ENCODE measurements at regions not wholly inside any gene's neighbourhood (a gene's known extent, or its start where the extent isn't known, plus 50 kb on each side); places are given as distances from the start of the nearest gene placed in this dataset.

DNA sequence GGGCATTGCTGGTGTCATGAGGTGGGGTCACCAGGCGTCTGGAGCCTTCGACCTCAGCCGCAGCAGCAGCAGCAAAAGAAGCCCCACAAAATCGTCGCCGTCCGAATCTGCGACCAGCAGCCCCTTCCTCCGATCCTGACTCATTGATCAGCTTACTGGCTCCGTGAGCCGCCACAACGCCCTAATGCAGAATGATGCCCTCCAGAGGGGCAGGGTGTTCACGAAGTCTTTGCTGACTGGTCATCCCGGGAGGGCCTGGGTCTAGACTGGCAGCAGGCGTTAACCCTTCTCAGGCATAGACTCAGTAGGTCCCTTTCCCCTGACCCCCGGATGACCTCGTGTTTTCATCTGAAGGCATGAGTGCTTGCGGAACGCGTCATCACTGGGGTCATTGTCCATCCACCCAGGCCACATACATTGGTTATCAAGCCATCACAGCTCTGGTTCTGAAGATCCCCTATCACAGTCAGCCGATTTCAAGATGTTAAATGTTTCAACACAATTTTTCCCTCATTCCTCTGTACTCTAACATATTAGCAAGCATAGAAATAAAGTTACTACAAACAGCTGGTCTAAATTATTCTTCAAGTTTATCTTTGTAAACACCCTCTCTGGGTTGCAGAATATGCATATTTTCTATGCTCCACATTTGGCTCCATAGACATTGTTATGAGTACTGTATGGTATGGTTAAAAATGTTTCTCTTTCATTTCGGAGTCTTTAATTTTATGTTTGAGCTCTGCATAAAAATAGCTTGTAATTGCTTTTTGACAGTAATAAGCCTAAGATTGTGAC, 83.3 kb upstream of the SALL3 start:
- DNase-seq = no peak

DNA sequence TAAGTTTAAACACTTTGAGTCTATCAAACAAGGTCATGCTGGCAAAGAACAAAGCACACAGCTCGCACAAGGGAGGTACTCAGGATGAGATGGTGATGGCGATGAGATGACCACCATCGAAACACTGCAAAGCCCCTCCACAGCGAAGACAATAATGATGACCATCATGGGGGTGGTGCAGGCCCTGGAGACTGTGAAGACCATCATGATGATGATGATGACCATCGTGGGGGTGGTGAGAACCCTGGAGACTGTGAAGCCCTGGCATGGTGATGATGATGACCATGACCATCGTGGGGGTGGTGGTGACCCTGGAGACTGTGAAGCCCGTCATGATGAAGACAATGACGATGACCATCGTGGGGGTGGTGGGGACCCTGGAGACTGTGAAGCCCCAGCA, 81.6 kb upstream of the SALL3 start:
- no peak for DNase-seq

DNA sequence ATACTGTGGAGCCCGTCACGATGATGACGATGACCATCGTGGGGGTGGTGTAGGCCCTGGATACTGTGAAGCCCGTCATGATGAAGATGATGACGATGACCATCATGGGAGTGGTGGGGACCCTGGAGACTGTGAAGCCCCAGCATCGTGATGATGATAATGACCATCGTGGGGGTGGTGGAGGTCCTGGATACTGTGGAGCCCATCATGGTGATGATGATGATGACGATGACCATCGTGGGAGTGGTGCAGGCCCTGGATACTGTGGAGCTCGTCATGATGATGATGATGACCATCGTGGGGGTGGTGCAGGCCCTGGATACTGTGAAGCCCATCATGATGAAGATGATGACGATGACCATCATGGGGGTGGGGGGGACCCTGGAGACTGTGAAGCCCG, 81.0 kb upstream of the SALL3 start:
- no peak for DNase-seq

DNA sequence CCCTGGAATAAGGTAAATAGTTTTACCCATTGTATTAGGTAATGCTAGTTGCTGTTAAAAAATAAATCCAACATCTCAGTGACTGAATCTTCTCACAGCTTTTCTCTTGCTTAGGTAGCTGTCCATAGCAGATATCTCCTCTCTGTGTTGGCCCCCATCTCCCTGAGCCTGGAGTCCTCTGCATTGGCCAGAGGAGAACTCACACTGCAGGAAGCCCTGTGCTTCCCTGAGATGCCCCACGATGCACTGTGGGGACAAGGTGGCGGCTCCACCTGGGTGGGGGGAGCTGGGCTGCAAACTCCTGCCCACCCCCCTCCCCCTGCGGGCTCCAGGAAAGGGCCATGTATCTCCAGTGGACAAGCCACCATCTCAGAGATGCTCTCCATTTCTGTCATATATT, 80.4 kb upstream of the SALL3 start:
- no peak for DNase-seq

DNA sequence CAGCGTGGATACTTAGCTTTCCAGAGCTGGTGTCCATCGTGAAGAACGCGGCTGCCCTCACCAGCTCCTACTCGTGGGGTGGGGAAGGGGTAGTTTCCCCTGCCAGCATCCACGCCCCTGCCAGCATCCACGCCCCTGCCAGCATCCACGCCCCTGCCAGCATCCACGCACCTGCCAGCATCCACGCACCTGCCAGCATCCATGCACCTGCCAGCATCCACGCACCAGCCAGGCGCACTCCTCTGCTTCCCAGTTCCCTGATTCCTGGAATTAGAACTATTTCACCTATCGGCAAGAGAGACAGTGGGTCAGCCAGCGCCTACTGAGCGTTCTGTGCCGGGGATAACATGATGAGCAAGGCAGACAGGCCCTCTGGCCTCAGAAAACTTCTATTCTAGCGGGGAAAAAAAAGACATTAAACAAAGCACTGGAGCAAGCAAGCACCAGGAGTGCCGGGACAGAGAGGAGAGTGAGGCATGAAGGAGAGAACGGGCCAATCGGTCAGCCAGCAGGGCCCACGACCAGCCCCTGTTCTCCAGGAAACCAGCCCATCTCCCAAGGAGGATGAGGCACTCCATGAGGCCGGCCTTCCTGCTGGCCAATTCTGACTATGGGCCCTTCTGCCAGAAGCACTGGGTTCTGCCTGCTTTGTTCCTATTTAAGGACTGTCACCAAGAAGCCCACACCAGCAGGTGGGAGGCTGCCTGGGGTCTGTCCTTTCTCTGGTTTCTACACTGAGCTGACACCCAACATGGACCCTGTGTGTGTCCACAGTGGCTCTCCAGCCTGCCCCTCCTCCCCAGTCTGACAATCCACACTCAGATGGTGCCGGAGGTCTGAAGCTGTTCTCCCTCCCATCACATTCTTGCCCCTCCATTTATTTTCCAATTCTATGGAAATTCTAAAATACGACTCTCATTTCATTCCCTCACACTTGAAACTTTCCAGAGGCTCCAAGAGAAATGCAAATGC, 78.4 kb upstream of the SALL3 start:
- DNase-seq = no peak

DNA sequence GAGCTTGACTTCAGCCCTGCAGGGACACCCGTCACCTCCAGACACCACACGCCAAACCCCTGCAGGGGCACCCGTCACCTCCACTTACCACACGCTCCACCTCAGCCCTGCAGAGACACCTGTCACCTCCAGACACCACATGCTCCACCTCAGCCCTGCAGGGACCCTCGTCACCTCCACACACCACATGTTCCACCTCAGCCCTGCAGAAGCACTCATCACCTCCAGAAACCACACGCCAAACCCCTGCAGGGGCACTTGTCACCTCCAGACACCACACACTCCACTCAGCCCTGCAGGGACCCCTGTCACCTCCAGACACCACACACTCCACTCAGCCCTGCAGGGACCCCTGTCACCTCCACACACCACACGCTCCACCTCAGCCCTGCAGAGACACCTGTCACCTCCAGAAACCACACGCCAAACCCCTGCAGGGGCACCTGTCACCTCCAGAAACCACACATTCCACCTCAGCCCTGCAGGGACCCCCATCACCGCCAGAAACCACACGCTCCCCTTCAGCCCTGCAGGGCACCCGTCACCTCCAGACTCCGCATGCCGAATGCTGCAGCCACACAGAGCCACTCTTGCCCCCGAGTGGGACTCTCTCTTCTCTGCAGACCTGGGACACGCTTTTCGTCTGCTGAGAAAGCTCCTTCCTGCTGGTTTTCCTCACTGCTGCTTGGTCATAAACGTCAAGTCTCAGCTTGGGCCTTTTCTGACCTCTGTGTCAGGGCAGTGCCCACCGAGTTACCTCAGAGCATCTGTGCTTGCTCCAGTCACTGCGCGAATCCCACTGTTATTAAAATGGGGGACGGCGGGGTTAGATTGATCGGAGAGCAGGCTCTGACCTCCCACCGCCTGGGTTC, 77.5 kb upstream of the SALL3 start:
- no peak for DNase-seq

DNA sequence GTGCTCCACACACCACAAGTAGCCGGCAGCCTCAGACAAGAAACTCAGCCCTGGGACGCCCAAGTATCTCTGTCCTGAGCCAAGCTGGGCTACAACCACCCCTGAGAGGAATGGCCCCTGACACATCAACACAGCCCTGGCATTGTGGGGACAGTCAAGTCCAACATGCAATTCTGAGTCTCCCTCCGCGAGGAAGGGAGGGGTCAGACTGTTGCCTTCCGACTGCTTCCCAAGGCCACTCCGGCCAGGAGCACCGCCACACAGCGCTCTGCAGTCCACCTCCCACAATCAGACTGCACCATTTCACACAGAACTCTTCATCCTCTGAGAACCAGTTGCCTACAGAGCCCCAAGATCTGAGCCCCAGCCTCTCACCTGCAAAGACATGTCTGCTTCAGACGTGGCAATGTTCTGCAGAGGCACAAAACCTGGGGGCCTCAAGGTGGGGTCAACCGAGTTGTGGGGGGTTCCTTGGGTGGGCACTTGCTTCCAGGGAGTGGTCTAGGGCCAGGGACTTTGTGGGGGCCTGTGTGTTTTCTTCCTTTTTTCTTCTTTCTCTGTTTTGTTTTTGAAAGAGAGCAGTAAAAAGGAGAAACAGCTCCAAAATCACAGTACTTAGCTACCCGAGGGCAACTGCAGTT, 76.7 kb upstream of the SALL3 start:
- DNase-seq = no peak

DNA sequence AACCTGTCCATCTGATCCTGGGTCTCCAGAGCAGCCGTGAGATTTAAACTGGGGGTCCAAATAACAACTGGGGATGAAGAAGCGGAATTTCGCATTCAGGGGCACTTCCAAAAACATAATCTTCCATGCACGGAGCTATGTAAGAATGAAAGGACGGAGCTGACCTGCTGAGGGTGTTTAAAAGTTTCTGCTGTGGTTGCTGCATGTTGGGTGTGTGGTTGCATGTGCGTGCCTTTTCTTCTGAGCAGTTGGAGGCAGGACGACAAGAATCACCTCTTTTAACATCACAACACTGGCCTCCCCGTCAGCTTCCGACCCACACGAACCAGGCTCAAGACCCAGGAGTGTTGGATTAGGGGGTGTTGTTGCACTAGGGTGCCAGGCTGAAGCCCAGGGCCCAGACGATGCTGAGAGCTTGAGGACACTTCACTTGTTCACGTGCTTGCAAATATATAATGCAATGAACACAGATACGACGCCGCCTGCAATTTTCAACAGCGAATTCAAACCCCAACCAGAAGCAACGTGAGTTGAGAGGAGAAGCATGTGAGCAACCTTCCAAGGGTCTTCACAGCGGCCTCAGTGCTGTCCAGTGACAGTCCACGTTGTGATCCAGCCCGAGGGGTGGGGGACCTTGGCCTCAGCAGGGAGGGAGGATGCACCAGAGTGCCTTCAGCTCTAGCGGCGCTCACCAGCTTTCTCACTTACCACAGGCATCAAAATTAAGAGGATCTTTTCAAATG, 76.0 kb upstream of the SALL3 start:
- no peak for DNase-seq

DNA sequence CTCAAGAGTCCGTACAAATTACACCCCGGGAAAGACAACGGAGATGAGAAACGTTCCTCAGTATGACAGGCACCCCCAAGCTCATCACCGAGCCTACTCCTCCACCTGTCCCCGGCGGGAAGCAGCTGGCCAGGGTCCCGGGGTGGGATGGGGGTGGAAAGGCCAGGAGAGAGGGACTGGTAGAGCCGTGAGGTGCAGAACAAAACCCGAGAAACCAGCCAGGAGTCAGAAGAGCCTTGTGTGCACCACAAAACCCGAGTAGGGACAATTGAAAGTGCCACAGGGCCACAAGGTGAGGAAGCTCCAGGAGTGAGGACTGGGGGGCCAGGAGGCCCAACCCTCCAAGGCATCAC, 75.5 kb upstream of the SALL3 start:
- no peak for DNase-seq

DNA sequence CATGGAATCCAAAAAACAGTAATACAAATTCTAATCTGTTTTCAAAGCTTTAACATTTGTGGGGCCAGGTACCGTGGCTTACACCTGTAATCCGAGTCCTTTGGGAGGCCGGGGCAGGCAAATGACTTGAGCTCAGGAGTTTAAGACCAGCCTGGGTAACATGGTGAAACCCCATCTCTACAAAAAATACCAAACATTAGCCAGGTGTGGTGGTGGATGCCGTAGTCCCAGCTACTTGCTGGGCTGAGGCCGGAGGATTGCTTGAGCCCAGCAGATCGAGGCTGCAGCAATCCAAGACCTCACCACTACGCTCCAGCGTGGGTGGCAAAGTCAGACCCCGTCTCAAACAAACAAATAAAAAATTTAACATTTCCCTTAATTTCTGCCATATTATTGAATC, 74.3 kb upstream of the SALL3 start:
- DNase-seq = no peak

DNA sequence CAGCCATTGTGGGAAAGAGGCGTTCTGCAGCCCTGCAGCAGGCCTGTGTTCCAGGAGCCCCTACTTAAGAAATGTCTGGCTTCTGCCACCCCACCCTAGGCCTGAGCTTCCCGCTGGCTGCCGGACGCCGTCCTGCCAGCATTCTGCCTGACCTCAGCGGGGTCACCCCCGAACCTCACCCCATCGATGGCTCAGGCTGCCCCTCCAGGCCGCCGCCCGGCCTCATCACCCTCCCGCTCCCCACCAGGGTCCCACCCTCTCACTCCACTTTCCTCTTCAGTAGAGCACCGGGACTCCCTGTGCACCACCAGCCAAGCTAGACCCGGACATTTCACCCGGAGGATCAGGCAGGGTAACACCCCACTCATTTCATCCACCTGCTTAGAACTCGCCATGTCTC, 73.6 kb upstream of the SALL3 start:
- DNase-seq = no peak

DNA sequence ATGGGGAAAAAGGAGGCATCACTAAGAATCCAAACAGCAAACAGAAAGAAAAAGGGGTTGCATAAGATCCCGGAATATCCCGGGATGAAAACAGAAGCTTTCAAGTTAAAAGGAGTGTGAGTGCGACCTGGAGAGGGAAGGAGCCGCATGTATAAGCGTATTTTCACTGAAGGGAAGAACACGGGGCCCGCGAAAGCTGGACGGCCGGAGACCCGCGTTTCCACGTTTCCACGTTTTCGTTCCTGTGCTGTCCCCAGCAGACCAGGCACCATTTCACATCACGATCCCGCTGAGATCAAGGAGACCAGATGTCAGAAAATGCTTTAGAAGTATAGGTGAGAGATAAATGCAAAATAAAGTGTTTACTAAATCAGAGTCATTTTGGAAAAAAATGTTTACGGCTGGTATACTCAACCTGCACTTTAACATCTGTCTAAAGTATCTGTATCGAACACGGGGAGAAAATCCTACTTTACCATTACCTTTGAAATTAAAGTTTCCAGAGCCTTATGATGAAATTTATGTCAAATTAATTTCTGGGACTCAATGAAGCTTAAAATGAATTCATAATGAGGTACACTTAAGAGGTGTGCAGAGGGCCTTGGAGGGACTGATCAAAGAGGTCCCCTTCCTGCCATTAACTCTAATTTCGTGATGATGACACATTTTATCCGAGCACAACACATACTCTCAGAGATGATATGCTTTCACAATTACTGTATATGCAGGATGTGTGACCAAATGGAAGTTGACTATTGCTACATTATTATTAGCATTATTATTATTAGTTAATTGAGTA, 71.0 kb upstream of the SALL3 start:
- DNase-seq = no peak

DNA sequence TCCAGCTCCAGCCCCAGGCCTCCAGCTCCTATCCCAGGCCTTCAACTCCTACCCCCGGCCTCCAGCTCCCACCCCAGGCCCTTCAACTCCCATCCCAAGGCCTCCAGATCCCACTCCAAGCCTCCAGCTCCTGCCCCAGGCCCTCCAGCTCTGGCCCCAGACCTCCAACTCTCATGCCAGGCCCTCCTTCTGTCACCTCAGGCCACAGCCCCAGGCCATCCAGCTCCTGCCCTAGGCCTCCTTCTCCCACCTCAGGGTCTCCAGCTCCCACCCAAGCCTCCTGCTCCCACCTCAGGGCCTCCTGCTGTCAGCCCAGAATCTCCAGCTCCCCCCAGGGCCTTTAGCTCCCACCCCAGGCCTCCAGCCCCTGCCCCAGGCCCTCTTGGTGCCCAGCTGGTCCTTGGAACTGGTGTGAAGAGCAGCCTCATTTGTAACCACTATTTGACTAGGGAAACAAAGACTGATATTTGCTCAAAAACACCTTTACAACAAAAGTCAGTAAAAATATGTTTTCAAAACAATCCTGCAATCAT, 67.8 kb upstream of the SALL3 start:
- no peak for DNase-seq

DNA sequence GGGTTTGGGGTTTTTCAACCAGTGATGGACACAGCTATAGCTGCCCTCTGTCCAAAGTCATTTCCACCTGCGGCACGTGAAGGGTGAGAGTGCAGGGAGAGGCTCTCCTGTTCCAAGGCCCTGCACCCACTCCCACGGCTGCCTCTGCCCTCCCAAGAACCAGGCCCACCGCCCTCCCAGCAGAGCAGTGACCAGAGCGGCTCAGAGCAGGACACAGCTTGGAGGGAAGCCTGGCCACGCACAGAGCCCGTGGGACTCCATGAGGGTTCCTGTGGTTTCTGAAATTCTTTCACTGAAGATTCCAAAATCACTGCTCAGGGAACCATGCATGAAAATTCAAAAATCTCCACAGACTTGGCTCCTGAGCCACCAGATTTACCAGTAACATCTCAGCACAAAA, 67.3 kb upstream of the SALL3 start:
- no peak for DNase-seq

DNA sequence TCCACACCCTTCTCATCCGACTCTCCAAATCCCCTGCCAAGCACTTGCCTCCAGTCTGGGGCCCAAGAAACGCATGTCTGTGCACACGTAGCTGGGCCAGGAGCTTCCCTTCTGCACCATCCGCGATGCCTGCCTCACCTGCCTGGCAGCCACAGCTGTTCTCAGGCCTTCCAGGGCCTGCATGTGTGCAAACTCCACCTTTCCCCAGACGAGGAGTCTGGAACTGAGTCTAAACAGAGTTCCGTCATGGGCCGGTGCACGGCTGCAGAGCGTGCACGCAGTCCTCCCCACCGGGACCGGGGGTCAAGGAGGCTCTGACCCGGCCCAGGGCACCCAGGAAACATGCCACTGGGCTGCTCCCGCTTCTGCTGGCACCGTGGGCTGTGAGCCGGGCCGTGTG, 66.8 kb upstream of the SALL3 start:
- no peak for DNase-seq

DNA sequence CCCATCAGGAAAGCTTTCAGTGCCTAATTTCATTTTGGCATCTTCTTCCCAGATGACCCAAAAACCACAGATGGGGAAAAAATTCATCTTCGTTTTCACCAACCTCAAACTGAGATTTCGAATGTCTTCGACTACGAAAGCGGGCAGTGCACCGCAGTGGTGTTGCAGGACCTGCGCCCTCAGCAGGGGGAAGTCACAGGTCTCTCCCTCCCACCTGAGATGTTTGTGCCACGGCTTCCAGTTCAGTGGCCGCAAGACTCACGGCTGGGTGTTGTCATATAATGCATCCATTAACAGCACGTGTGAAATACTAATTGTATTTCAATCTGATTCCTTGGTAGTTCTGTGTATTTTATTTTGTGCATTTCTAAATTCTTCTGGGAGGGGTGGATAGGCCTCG, 66.2 kb upstream of the SALL3 start:
- no peak for DNase-seq

DNA sequence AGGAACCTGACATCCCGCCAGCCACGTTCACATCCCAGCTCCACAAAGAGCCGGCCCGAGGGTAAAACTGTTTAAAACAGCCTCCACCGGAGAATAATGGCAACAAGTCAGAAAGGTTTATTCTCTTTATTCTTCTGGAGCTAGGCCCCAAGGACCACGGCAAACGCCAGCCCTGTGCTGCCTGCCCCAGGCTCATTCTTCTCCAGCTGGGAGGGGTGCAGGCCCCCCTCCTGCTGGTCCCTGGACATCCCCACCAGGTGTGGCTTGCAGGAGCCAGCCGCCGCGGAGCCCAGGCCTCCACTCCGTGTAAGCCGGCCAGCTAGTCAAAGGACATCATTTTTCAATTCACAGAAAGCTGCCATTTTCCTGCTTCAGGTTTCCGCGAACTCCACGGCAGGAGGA, 65.8 kb upstream of the SALL3 start:
- no peak for DNase-seq

DNA sequence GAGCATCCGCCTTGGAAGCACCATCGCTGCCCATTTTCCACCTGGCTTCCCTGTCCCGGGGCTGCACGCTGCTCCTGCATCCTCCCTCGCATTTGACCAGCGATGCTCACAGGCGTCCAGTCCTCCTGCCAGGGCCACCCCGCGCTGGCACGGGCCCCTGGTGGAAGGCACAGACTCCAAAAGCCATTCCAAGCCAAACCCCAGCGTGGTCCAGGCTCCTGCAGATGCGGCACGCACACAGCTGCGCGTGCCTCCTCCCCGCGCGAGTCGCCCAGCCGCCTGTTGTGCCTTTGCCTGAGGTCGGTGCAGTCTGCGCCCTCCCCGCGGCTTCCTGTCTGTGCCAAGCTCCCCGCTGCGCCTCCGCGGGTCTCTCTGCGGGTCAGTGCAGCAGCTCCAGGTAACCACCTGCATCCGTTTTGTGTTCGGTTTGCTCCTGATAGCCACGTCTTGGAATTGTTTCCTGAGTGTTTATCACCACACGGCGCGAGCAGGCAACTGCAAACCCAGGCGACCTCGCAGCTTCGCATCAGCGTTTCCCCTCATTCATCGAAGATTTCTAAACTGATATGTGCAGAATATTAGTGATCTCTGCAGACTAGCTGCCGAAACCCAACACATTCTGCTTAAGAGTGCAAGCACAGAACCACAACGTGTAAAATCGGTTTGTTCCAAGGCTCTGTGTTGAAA, 65.2 kb upstream of the SALL3 start:
- DNase-seq = no peak

DNA sequence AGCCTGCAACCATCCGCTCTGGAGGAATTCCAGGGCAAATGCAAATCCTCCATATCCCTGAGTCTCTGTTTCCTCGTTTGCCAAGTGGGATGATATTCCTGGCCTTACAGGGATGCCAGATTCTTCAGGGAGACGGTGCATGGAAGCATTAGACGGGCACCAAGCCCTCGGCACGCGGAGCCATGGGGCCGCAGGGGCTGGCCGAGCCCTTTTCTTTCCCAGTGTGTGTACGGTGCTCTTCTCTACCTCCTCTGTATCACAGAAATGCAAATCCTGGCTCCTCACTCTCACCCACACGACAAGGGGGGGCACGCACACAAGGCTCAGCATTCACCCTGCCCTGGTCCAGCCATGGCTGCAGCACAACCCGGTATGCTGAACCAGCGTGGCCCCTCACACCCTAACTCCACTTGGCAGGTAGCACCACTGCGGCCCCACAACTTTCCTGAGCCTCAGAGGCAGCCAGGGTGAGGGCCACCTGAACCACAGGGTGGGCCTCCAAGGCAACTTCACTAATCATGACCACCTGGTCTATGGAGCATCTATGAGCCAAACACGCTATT, 64.1 kb upstream of the SALL3 start:
- no peak for DNase-seq

Measured in occipital lobe (tissue), 1 donor.